ENCODE measurements at regions not wholly inside any gene's neighbourhood (a gene's known extent, or its start where the extent isn't known, plus 50 kb on each side); places are given as distances from the start of the nearest gene placed in this dataset.

DNA sequence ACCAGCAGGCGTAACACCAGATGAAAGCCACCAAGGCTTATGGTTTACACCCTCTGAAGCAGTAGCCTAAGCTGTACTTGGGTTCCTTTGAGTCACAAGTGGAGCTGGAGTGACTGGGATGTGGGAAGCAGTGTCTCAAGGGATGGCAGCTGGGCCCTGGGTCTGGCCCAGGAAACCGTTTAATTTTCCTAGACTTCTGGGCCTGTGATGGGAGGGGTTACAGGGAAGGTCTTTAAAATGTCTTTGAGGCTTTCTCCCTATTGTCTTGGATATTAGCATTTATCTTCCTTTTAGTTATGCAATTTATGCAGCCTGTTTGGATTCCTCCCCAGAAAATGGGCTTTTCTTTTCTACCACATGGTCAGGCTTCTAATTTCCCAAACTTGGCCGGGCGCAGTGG lies 568.2 kb downstream of the ANKRD7 start:
- Histone ChIP-seq H3K36me3 (no peaks in the 10 kb centered on the region), H3K27ac (no peak overlapping the region), H3K4me1 (no peaks in the 10 kb centered on the region), H3K4me3 (no peak overlapping the region), H3K27me3 (no peaks in the 10 kb centered on the region), H3K9me3 (no peaks in the 10 kb centered on the region)
- intact Hi-C loops (cut with DNase I), result no loop called here
- DNase-seq (no peak), ATAC-seq (no peak)
- TF ChIP-seq, protein P1, sequence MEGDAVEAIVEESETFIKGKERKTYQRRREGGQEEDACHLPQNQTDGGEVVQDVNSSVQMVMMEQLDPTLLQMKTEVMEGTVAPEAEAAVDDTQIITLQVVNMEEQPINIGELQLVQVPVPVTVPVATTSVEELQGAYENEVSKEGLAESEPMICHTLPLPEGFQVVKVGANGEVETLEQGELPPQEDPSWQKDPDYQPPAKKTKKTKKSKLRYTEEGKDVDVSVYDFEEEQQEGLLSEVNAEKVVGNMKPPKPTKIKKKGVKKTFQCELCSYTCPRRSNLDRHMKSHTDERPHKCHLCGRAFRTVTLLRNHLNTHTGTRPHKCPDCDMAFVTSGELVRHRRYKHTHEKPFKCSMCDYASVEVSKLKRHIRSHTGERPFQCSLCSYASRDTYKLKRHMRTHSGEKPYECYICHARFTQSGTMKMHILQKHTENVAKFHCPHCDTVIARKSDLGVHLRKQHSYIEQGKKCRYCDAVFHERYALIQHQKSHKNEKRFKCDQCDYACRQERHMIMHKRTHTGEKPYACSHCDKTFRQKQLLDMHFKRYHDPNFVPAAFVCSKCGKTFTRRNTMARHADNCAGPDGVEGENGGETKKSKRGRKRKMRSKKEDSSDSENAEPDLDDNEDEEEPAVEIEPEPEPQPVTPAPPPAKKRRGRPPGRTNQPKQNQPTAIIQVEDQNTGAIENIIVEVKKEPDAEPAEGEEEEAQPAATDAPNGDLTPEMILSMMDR (IDR thresholded peaks at IDR 0.05), result no peak

DNA sequence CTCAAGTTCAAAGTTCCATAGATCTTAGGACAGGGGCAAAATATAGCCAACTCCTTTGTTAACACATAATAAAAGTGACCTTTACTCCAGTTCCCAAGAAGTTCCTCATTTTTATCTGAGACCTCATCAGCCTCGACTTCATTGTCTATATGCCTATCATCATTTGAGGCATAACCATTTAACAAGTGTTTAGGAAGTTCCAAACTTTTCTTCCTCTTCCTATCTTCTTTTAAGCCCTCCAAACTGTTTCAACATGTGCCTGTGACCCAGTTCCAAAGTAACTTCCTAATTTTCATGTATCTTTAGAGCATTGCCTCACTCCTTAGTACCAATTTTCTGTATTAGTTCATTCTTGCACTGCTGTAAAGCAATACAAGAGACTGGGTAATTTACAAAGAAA lies 569.1 kb downstream of the ANKRD7 start:
- ATAC-seq (no peak), DNase-seq (no peak)
- Histone ChIP-seq H3K27ac (no peak overlapping the region), H3K9me3 (no peaks in the 10 kb centered on the region), H3K4me3 (no peak overlapping the region), H3K36me3 (no peaks in the 10 kb centered on the region), H3K27me3 (no peaks in the 10 kb centered on the region), H3K4me1 (no peaks in the 10 kb centered on the region)
- intact Hi-C loops (cut with DNase I), result no loop called here
- TF ChIP-seq, protein P1 (IDR thresholded peaks at IDR 0.05), result no peak

DNA sequence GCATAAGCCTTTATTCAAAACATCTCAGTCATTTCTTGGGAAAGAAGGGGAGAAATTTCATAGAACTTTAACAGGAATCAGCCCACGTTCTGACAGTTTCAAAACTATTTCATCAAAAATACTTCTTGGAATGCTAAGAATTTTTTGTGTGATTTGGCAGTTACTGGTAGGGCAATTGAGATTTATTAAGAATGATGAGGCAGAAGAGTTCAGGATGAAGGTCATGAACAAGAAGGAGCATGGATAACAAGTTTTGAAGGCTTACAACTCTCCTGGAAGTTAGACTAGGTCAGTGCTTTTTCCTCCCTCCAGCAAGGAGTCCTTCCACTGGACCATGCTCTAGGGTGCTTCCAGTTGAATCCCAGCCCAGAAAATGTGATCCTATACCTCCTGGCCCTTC lies 569.9 kb downstream of the ANKRD7 start:
- DNase-seq, result no peak
- no peaks in the 10 kb centered on the region for H3K9me3 ChIP-seq
- no peaks in the 10 kb centered on the region for H3K4me1 ChIP-seq
- intact Hi-C loops (cut with DNase I), result no loop called here
- H3K36me3 ChIP-seq, result no peaks in the 10 kb centered on the region
- ATAC-seq, result no peak
- H3K27me3 ChIP-seq, result no peaks in the 10 kb centered on the region
- TF ChIP-seq, protein P1 (IDR thresholded peaks at IDR 0.05), result no peak
- H3K4me3 ChIP-seq, result no peak overlapping the region
- H3K27ac ChIP-seq, result no peak overlapping the region

DNA sequence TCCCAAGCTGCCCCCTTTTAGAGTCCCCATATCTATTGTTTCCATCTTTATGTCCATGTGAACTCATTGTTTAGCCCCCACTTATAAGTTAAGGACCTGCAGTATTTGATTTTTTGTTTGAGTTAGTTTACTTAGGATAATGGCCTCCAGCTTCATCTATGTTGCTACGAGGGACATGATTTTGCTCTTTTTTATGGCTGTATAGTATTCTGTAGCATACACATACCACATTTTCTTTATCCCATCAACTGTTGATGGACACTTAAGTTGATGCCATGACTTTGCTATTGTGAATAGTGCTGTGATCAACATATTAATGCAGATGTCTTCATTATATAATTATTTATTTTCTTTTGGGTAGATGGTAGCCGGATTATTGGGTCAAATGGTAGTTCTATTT lies 576.9 kb downstream of the ANKRD7 start:
- H3K4me1 ChIP-seq, result no peaks in the 10 kb centered on the region
- H3K36me3 ChIP-seq, result no peaks in the 10 kb centered on the region
- TF ChIP-seq, protein P1 (IDR thresholded peaks at IDR 0.05), result no peak
- intact Hi-C loops (cut with DNase I), result no loop called here
- H3K27ac ChIP-seq, result no peak overlapping the region
- ATAC-seq (no peak), DNase-seq (no peak)
- H3K9me3 ChIP-seq, result no peaks in the 10 kb centered on the region
- H3K27me3 ChIP-seq, result no peaks in the 10 kb centered on the region
- no peak overlapping the region for H3K4me3 ChIP-seq

DNA sequence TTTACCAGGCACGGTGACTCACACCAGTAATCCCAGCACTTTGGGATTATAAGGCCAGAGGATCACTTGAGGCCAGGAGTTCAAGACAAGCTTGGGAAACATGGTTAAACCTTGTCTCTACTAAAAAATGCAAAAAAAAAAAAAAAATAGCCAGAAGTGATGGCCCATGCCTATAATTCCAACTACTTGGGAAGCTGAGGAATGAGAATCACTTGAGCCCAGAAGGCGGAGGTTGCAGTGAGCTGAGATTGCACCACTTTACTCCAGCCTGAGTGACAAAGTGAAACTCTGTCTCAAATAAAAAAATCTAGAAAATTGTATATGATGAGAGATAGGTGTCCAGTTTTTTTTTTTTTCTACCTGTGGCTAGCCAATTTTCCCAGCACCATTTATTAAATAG lies 578.2 kb downstream of the ANKRD7 start:
- no peaks in the 10 kb centered on the region for H3K27me3 ChIP-seq
- H3K36me3 ChIP-seq, result no peaks in the 10 kb centered on the region
- no peak overlapping the region for H3K27ac ChIP-seq
- no peak for ATAC-seq
- TF ChIP-seq, protein P1 (IDR thresholded peaks at IDR 0.05), result no peak
- intact Hi-C loops (cut with DNase I), result no loop called here
- no peak for DNase-seq
- no peaks in the 10 kb centered on the region for H3K4me1 ChIP-seq
- no peaks in the 10 kb centered on the region for H3K9me3 ChIP-seq
- H3K4me3 ChIP-seq, result no peak overlapping the region

DNA sequence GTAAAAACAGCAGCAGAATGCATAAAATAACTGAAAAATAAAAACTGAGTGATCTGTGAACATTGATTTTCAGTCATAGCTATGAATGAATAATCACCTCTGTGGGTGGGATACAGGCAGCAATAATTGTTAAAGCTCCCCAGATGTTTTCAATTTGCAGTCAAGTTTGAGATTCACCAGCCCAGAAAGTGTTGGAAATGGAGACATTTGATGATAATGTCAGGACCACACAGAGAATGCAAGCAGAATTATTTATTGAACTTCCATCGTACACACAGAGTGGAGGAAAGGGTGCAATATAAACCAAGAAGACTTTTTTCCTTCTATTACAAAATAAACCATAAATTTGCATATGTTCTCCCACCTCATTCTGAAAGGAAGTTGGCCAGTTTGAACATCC lies 601.7 kb downstream of the ANKRD7 start:
- intact Hi-C loops (cut with DNase I), result no loop called here
- Histone ChIP-seq H3K4me1 (no peaks in the 10 kb centered on the region), H3K4me3 (no peak overlapping the region), H3K9me3 (no peaks in the 10 kb centered on the region), H3K27ac (no peak overlapping the region), H3K27me3 (no peaks in the 10 kb centered on the region), H3K36me3 (no peaks in the 10 kb centered on the region)
- no peak for DNase-seq
- TF ChIP-seq, protein P1 (IDR thresholded peaks at IDR 0.05), result no peak
- ATAC-seq, result no peak
